ENCODE measurements at regions not wholly inside any gene's neighbourhood (a gene's known extent, or its start where the extent isn't known, plus 50 kb on each side); places are given as distances from the start of the nearest gene placed in this dataset.
"Not testable (repeated sequence)": the region's sequence is repeated elsewhere in the genome, so short reads cannot be mapped to it uniquely, and the experiment has no call there.

DNA sequence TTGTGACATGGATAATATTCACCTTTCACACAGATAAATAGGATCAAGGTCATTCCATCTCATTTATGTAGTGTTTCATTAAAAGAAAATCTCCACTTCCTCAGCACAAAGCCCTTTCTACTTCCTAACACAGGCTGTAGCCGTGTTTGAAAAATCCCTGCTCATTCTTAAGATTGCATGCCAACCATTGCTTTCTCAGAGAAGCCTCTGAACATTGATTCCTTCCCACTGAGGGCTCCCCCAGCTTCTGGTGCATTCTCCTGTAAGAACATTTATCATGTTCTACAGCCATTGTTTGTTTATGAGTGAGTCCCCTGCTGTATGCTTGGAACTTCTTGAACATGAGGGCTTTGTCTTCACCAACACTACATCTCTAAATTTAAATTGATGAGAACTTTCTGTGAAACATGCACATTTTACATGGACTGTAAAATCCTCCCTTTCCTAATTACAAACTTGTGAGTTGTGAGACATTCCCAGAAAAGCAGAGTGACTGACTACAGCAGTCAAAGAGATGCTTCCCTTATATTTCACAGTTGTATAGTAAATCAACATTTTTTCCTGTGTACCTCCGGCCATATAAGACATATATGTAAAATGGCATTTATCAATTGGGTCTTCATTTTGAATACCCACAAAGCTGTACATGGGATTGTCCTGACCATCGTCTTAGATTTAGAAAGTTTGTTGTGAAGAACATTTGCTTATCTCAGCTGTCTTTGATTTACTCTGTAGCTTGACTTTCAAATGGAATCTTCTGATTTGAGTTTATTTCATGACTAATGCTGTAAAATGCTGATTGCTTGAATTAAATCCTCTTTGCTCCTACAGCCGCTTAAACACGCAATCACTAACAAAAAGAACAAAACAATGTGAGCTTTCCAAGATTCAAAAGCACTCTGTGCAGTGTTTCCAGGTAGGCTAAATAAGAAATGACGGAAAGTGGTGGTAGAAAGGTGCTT is 600.5 kb upstream of the SLIT2 start:
- no peak for DNase-seq (ENCODE audit: low read depth in 4 of 4, low spot score in 2 of 4)

DNA sequence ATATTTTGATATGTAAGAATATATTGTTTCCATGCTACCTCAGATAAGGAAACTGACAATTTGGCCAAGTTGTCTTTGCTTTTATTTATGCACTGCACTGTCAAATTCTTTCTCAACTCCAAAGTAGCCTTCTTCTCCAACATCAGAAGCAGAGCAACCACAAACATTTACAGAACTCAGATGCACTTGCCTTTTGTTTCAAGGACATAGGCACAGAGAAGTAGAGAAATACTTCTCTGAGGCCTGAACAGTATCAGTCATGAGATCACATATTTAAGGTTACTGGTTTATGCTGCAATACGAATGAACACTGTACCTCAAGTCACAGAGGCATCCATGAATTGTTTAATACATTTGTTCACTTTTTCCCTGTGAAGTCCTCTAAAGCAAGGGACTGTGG is 606.1 kb upstream of the SLIT2 start:
- DNase-seq (ENCODE audit: low read depth in 4 of 4, low spot score in 2 of 4), result no peak

DNA sequence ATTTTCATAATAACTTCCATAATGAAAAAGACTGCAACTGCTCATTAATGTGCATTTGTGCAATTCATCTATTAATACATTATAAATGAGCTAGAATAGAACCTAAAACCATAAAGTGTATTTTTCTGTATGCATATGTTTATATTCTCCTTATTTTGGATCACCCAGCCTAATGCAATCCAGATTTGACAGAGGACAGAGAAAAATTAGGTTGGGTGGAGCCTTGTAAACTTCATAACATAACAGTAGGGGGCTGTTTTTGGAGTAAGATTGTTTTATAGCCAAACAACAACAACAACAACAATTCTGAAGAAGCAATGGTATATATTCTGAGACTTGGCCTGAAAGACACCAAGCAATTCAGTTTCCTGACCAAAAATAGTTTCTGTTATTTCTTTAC is 615.3 kb upstream of the SLIT2 start:
- no peak for DNase-seq (ENCODE audit: low read depth in 4 of 4, low spot score in 2 of 4)

DNA sequence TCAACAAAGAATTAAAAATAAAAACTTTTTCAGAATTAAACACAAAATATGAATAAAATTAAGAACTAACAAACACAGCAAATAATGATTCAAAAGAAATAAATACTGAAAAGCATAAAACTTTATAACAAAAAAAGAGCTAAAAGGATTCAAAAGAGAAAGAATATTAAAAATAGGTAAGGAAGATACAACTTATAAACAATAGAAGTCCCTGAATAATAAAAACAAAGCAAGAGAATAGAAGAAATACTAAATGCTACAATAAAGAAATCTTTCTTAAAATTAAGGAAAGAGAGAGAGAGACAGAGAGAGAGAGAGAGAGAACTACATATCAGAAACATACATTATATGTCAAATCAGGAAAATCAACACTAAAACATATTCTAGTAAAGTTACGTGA is 619.9 kb upstream of the SLIT2 start:
- DNase-seq (ENCODE audit: low read depth in 4 of 4, low spot score in 2 of 4), result no peak

DNA sequence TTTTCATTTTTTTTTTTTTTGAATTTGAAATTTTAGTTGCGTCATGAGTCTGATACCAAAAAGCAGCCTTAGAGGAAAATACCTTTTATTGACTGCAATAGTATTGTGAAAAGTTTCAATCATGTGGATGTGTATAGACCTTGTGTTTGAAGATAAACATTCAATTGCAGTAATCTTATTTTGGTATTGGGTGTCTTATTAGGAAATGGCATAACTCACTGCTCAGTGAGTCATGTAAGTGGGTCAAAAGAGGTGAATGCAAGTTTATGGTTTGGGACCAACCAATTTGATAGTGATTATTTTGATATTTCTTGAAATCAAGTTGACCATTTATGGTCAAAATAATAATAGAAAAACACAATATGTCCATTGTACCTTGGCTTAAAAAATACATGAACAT is 627.8 kb upstream of the SLIT2 start:
- no peak for DNase-seq (ENCODE audit: low read depth in 4 of 4, low spot score in 2 of 4)

DNA sequence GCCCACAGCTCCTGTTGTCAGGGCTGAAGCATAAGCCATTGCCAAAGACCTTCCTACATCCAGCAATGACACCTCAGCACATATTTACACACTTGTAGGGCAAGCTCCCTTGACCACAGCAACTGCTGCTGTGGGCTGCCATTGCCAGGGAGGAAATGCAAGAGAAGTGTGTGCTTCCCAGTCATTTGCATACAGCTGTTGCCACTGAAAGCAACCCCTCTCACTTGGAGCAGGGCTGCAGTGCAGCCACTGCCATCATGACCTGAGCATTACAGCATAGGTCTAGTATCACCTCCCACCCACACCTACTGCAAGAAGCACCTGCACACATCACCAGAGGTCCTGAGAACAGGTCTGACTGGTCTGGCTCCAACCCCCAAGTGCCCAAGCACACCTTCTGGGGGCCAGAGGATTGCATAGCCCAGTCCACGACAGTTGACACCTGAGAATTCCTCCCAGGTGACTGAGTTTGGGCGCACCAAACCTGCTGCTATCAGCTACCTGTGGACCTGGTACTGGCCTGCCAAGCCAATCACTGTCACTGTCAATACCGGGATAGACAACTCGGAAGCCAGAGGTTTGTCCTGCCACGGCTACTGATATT is 636.5 kb upstream of the SLIT2 start:
- DNase-seq (ENCODE audit: low read depth in 4 of 4, low spot score in 2 of 4), result no peak

DNA sequence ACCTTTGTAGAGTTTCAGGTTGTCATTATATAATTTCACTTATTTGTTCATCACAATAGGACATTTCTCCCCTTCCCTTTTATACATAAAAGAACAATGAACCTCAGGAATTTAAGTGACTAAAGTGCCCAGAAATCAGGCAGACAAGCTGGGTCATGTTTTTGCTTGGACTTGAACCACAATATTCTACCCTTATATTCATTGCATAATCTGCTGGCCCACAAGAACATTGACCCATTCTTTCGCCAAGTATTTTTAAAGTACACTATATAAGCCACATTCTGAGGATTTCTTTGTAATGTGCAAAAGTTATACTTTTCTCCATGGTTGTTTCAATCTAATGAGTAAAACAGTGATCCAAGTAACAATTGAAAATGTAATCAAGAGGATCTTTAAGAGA is 637.5 kb upstream of the SLIT2 start:
- no peak for DNase-seq (ENCODE audit: low read depth in 4 of 4, low spot score in 2 of 4)

DNA sequence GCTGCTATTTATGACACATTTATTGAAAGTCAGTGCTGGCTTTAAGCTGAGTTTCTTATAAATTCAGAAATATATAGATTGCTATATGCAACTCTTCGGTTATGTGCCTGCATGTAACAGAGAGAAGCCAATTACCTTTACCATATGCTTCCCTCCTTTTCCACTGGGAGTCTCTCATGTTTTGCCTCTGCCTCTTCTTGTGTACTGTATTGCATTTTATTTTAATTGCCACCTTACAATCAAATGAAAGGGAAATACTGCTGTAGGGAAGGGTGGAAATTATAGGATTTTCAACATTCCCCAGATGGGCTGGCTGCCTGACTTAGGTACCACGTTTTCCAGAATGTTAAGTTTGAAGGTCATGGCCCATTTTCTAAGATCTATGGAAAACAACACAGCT is 655.4 kb upstream of the SLIT2 start:
- DNase-seq (ENCODE audit: low read depth in 4 of 4, low spot score in 2 of 4), result no peak

DNA sequence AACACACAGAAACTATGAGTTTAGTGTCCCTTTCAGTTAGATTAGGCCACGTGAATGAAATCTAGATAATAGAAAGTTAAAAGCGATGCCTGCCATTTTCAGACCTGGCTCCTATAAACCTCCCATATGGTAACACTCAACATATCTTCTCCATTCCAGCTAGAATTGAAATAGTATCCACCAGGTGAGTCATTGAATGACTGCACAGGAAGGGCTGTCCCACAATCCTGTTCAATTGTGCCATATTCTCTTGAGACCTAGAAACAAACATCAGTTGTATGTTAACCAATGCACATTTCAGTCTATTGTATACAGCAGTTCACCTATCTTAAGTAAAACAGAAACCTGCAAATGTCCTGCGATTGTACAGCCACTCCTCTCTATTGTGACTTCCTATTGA is 659.3 kb upstream of the SLIT2 start:
- no peak for DNase-seq (ENCODE audit: low read depth in 4 of 4, low spot score in 2 of 4)

DNA sequence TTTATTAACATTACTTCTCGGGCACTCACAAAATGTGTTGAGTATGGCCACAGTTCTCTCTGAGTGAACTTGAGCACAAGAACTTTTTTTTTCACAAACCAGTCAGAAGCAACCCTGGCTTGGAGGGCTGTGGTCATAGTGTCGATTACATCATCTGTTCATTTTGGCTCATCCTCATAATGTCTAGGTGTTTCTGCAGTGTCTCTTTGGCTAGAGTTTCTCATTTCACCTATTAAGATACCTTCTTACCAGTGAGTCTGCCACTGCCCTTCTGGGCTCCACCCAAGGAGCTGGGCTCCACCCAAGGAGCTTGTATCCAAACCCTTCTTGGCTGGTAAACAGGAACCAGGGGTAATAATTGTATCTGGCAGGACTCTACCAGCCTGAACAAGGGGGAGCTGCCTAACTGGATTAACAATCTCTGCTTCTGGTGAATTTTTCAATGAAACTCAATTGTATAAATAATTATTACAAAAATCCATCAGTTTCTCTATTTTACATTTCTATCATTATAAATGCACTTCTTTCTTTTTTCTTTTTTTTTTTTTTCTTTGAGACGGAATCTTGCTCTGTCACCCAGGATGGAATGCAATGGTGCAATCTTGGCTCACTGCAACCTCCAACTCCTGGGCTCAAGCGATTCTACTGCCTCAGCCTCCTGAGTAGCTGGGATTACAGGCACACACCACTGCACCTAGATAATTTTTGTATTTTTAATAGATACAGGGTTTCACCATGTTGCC is 667.7 kb upstream of the SLIT2 start:
- DNase-seq (ENCODE audit: low read depth in 4 of 4, low spot score in 2 of 4), result no peak

DNA sequence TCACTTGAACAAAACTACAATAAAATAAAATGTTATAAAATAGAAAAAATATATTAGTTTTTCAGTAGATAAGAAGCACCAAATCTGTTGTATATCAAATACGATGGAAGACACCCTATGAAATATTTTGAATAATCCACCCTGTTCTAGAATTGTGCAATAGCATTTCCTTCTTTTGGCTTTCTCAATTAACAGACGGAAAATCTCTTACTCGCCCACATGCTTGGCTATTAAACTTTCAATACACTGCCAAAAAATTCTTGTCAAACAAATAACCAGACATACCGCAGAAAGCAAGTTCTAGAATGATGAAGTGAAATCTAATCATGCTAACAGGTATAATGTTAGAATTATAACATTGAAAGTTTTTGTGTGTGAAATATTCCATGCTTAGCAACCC is 671.6 kb upstream of the SLIT2 start:
- DNase-seq (ENCODE audit: low read depth in 4 of 4, low spot score in 2 of 4), result no peak

DNA sequence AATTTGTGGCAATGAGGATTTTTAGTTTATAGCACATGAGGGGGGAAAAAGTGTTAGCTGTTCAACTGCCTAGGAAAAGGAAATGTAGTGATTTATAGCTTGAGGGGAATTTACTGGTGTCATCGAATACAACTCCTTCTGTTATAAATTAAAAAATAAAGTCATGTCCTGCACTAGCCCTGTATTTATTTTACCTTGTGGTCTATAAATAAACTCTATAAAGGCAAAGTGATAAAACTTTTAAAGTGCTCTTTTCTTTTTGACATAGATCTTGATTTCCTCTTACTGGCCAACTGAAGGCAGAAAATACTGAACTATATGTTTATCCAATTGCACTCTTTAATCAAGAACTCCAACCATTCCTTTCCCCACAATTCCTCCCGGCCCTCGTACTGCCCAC is 672.1 kb upstream of the SLIT2 start:
- DNase-seq (ENCODE audit: low read depth in 4 of 4, low spot score in 2 of 4), result no peak

DNA sequence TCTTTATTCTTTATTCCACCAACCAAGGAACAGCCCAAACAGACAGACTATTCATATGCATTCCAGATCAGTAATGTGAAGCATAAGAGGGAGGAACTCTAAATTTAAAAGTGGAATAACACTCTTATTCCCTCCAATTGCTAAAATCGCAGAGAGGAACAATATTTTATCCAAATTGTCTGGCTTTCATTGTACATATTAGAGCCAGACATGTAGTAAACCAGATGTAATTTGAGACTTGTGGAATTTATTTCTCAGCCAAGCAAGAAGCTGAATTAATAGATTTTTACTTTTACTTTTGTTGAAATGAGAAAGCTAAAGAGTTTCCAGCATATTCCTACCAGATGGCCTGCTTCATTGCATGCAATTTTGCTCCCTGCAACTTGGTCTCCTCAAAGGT is 674.6 kb upstream of the SLIT2 start:
- DNase-seq (ENCODE audit: low read depth in 4 of 4, low spot score in 2 of 4), result no peak

DNA sequence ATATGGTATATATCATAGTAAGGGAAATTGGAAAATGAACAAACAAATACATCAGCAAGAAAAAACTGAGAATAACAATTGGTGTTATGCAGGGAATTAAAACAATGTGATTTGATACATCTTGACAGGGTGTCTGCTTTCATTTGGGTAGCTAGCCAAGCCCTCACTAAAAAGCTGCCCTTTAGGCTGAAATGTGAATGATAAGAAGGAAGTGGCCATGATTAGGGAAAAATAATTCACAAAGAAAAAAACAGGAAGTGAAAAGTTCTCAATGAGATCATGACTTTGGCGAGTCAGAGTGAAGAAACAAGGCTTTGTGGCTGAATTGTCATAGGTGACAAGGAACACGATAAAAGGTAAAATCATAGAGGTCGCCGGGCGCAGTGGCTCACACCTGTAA is 675.8 kb upstream of the SLIT2 start:
- DNase-seq (ENCODE audit: low read depth in 4 of 4, low spot score in 2 of 4), result no peak

DNA sequence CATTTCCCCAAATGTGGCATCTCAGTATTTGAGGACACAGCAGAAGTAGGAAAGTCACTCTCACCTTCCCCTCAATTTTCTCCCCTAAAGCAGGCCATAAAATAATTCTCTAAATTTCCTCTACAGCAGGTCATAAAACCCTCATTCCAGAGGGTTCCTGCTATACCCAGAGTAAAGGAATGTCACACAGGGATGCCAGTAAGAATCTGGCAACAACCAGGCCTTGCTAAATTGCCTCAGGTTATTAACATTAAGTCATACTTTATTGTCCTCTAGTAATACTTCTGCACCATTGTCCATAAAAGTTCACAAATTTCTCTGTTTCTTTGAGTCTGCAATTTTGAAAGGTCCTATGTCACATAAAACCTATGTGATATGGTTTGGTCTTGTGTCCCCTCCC is 685.7 kb upstream of the SLIT2 start:
- no peak for DNase-seq (ENCODE audit: low read depth in 4 of 4, low spot score in 2 of 4)

DNA sequence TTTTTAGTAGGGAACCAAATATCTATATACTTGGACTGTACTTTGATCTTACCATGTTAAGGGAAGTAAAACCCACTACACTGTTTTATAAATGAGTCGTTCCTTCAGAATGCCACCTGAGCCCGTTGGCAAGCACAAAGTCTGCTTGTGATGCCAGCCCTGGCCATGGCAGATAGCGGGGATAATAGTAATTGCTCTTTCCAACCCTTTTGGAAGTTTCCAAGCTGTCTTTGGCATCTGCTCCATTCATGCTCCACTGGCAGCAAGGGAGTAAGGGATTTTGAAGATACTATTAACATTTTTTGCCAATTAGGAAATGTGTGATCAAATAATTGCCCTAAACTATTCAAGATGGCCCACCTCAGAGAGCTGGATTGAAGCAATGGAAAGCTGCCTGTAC is 689.2 kb upstream of the SLIT2 start:
- no peak for DNase-seq (ENCODE audit: low read depth in 4 of 4, low spot score in 2 of 4)

DNA sequence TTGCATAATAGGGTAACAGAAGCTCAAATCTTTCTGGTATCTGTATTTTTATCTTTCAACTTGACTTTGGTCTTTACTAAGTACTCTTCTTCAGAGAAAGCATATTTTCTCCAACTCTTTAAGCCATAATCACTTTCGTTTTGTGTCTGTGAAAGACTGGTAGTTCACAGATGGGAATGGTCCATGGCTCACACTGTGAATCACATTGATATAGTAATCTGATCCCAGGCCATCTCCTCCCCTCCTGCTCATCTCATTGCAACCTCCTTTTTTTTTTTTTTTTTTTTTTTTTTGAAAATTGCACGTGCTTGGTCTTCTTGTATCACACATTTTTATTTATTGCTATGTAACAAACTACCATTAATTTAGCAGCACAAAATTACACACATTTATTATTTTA is 694.5 kb upstream of the SLIT2 start:
- no peak for DNase-seq (ENCODE audit: low read depth in 4 of 4, low spot score in 2 of 4)

DNA sequence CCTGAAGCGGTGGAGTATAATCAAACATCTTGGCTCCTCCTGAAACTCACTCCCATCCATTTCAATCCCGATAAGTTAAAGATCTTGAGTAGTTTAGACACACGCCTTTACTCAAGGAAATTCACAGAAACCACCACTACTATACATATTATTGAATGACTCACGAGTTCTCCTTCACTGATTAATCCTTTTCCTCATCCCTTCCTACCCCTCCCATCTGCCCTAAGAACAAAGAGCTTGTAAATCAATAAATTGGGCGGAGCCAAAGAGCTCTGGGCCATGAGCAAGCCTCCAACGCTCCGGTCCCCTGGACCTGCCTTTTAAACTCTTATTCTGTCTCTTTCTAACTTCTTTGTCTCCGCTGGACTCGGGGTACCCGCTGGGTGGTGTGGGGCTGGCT is 695.4 kb upstream of the SLIT2 start:
- not testable (repeated sequence) for DNase-seq (ENCODE audit: low read depth in 4 of 4, low spot score in 2 of 4)

DNA sequence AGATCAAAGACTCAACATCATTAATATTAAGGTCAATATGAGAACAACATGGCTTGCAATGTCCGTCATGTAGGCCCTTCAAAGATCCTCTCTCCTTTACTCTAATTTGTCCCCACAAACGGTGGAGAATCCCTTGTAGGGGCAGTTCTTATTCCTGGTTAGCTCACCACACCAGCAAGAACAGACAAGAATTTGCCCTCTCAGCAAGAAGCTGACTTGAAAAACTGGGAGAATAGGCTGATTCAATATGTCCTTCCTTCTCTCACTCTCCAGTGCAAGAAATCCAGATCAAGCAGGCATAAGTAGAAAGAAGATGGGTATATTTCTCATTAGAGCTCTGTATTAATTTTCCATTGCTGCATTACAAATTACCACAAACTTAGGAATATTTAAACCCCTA is 704.2 kb upstream of the SLIT2 start:
- no peak for DNase-seq (ENCODE audit: low read depth in 4 of 4, low spot score in 2 of 4)

DNA sequence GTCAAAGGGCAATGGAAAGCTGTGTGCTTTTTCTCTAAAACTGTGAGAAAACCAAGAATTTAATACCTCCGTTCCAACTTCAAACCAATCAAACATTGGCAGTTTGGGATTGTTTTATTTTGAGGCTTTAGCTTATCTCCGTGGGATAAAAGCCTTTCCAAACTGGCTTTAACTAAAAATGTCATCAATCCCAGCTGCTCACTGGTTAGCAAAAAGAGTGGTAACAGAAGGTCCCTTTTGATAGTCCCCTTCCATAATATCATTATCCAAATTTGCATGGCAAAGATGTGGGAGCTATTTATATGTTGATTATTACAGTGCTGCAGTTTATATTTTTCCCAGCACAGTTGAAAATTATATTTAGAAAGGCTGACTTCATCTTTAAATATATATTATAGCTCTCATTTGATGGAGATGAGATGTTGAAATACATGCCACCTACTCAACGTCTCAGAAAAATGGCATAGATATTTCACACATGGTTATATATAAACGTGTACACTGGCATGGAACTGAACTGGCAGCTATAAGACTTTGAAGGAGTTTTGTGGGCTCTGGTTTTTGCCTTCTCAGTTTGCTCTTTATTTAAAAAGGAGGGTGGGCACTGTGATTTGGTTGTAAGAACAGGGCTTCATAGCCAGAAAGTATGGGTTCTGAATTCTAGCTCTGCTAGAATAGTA is 707.1 kb upstream of the SLIT2 start:
- DNase-seq (ENCODE audit: low read depth in 4 of 4, low spot score in 2 of 4), result no peak

DNA sequence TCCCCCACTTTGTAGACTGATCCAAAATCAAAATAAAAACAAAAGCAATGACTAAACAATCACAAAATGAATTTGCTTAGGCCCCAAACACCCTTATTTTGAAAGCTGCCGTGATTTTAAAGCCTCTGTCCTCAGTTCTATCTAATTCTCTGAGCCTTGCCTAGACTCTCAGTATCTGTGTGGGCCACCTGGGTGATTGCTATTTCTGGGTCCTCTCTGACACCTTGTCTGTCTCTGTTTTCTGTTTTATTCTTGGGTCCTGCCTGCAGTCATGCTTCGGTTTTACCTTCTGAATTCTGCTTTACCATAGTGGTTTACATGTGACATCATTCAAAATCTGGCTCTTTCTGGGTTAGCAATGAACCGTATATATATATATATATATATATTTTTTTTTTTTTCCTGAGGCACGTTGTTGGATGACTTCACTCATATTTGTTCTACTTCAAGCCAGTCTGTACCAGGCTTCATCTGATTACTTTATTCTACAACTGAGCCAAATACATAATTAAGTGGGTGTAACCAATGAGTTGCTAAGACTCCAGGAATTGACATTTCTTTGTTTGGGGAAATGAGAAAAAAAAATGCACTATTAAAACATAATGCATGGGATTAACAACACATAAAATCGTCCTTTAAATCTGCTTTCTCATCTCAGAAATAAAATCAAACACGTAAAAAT is 710.7 kb upstream of the SLIT2 start:
- no peak for DNase-seq (ENCODE audit: low read depth in 4 of 4, low spot score in 2 of 4)

Data from left renal cortex interstitium (tissue), 4 donors.